Stimulated activated CD4-positive, alpha-beta T cell treated with anti-CD3 and anti-CD28 coated beads, Interleukin-12 subunit alpha, Interleukin-12 subunit beta, amount 100 ng/mL, for 24 hours (primary cell): ENCODE measurements at regions not wholly inside any gene's neighbourhood (a gene's known extent, or its start where the extent isn't known, plus 50 kb on each side); places are given as distances from the start of the nearest gene placed in this dataset.
"Not testable (repeated sequence)": the region's sequence is repeated elsewhere in the genome, so short reads cannot be mapped to it uniquely, and the experiment has no call there.

ENCODE experiments used
- DNase-seq, 2 experiments: peaks; one replicate each; pipeline ENCODE4 v3.0.0-alpha.2; 2020; ENCODE audit warnings: low read depth in 2 of 2

- DNase-seq = no peak
These were observed 308.9 kb downstream of the DTHD1 start for GRCh38 chr4:36590343-36590742.

- DNase-seq = no peak
These were observed 320.6 kb downstream of the DTHD1 start for GRCh38 chr4:36601864-36602495.

- DNase-seq = no peak
These were observed 328.2 kb downstream of the DTHD1 start for GRCh38 chr4:36609661-36610060.

- no peak for DNase-seq
These were observed 329.2 kb downstream of the DTHD1 start for GRCh38 chr4:36610628-36611027.

GRCh38 chr4:36613142-36613541 is 331.7 kb downstream of the DTHD1 start:
- DNase-seq = not testable (repeated sequence)

- DNase-seq = no peak
These were observed 332.6 kb downstream of the DTHD1 start for GRCh38 chr4:36614011-36614410.

GRCh38 chr4:36618102-36618501 is 336.7 kb downstream of the DTHD1 start:
- DNase-seq = no peak

GRCh38 chr4:36624030-36624429 is 342.6 kb downstream of the DTHD1 start:
- DNase-seq = no peak

GRCh38 chr4:36638273-36638811 is 356.9 kb downstream of the DTHD1 start:
- no peak for DNase-seq

GRCh38 chr4:36640876-36641275 is 359.5 kb downstream of the DTHD1 start:
- no peak for DNase-seq

- DNase-seq = no peak
These were observed 369.8 kb downstream of the DTHD1 start for GRCh38 chr4:36651253-36651652.

GRCh38 chr4:36652857-36653256 is 371.4 kb downstream of the DTHD1 start:
- no peak for DNase-seq

- DNase-seq = no peak
These were observed 384.6 kb downstream of the DTHD1 start for GRCh38 chr4:36665985-36666527.

- no peak for DNase-seq
These were observed 394.0 kb downstream of the DTHD1 start for GRCh38 chr4:36675436-36675835.

GRCh38 chr4:36676139-36677050 is 395.0 kb downstream of the DTHD1 start:
- DNase-seq = no peak

- DNase-seq = no peak
These were observed 395.7 kb downstream of the DTHD1 start for GRCh38 chr4:36677112-36677511.

GRCh38 chr4:36677874-36678273 is 396.5 kb downstream of the DTHD1 start:
- no peak for DNase-seq

GRCh38 chr4:36687681-36688080 is 406.3 kb downstream of the DTHD1 start:
- DNase-seq = no peak

- no peak for DNase-seq
These were observed 411.2 kb downstream of the DTHD1 start for GRCh38 chr4:36692586-36692985.

GRCh38 chr4:36702245-36702644 is 420.8 kb downstream of the DTHD1 start:
- DNase-seq = no peak

- DNase-seq = no peak
These were observed 422.9 kb downstream of the DTHD1 start for GRCh38 chr4:36704289-36704688.

GRCh38 chr4:36709991-36710390 is 428.6 kb downstream of the DTHD1 start:
- DNase-seq = no peak

- no peak for DNase-seq
These were observed 430.6 kb downstream of the DTHD1 start for GRCh38 chr4:36712013-36712412.
